GM10248 (cell line): ENCODE measurements at regions not wholly inside any gene's neighbourhood (a gene's known extent, or its start where the extent isn't known, plus 50 kb on each side); places are given as distances from the start of the nearest gene placed in this dataset.
"Not testable (repeated sequence)": the region's sequence is repeated elsewhere in the genome, so short reads cannot be mapped to it uniquely, and the experiment has no call there.

ENCODE experiments used
- CTCF ChIA-PET: fragments of 300-600 bp; sonication (Branson Sonifier 250); formaldehyde crosslinking; extraction: SDS; loops from one replicate; lab custom pipeline; 2021; ENCODE audit warnings: antibody characterized with exemption; lab: Yijun Ruan, JAX
- POLR2A ChIA-PET: fragments of 350-650 bp; sonication (Branson Sonifier 250); formaldehyde crosslinking; extraction: SDS; loops from one replicate; lab custom pipeline; 2020; ENCODE audit warnings: antibody characterized with exemption; lab: Yijun Ruan, JAX
- DNase-seq: peaks from one replicate; pipeline ENCODE4 v3.0.0; 2012; ENCODE audit errors: extremely low spot score
- CTCF ChIP-seq: IDR thresholded peaks from 2 replicates; pipeline ENCODE4 v1.5.1; 2012; ENCODE audit warnings: mild to moderate bottlenecking, low read depth; ENCODE audit errors: extremely low read depth, missing control alignments, control extremely low read depth

DNA sequence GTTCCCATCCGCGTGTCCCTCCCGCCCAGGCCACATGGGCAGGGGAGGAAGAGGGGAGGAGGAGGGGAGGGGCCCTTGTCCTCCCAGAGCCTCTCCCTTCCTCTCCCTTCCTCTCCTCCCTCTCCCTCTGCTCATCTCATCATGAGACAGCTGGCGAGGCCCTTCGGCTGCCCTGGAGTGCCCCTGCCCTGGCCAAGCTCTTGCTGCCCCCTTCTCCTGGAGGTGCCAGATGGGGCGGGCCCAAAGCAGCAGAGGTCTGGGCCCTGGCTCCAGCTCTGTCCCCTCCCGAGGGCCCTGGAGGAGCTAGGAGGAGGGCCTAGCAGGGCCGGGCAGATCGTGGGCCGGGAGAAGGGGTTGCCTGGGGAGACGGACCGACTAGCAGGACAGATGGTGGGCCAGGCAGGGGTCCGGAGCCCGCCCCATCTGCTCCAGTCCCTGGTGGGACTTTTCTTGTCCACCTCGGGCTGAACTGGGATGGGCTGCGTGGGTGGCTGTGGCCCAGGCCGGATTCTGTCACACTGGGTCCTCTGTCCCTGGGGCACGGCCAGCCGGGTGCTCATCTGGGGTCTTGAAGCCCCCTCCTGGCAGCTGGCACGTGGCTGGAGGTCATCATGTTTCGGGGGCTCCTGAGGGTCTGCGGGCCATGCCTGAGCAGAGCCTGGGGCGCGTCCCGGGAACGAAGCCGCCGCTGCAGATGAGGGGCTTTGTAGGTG, 183.4 kb downstream of the GOLGA6L6 start:
- no peak for TF ChIP-seq CTCF
- CTCF ChIA-PET, result interaction anchor here (0.6 to 7.0 kb wide), 11 partner anchors 7 to 1928 kb away, joined by 3 to 230 read pairs (median 8); no protein-coding TSS in a partner anchor
- POLR2A ChIA-PET, result no interaction called here
- peak; percentile 26 for DNase-seq

GRCh38 chr15:20357481-20358065, 184.0 kb downstream of the GOLGA6L6 start:
- CTCF ChIA-PET, result interaction anchor here (0.6 to 7.0 kb wide), 18 partner anchors 8 to 1928 kb away, joined by 3 to 230 read pairs (median 3); no protein-coding TSS in a partner anchor

DNA sequence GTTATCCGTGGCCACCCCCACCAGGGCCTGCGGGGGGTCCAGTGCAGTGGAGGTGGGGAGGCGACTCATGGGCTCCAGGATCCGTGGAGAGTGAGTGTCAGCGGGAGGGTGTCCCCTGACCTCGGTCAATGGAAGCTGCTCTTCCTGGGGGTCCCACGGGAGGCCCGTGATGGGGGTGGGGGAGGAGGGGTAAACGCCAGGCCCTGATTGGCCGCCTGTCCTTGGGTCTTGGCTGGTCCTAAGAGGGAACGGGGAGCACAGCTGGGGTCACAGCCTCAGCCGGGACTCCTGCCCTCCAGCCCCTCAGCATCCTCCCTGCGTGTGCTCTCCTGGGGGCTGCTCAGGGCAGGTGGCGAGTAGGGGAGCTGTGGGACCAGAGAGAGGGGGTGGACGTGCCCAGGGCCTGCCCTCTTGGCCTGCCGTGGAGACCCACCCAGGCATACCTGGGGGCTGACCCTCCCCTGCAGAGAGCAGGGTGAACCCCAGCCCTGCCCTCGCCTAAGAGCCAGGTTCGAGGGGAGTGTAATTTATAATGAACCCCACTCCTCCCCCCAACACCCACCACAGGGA, 184.6 kb downstream of the GOLGA6L6 start:
- TF ChIP-seq CTCF, result peak; percentile 9
- ChIA-PET POLR2A (no interaction called here), CTCF (interaction anchor here (0.7 to 7.0 kb wide), 19 partner anchors 8 to 1929 kb away, joined by 3 to 230 read pairs (median 3); no protein-coding TSS in a partner anchor)
- DNase-seq, result peak; percentile 44

More at GRCh38 chr15:20357481-20358065, 184.0 kb downstream of the GOLGA6L6 start:
- TF ChIP-seq CTCF, result no peak
- POLR2A ChIA-PET, result no interaction called here
- DNase-seq, result peak; percentile 25

- CTCF ChIA-PET, result interaction anchor here (0.6 to 7.0 kb wide), 23 partner anchors 9 to 1924 kb away, joined by 3 to 230 read pairs (median 3); no protein-coding TSS in a partner anchor
- peak; percentile 100 for TF ChIP-seq CTCF
- DNase-seq, result peak; percentile 87
- POLR2A ChIA-PET, result no interaction called here
These were observed 185.1 kb downstream of the GOLGA6L6 start for GRCh38 chr15:20356444-20356910.

DNA sequence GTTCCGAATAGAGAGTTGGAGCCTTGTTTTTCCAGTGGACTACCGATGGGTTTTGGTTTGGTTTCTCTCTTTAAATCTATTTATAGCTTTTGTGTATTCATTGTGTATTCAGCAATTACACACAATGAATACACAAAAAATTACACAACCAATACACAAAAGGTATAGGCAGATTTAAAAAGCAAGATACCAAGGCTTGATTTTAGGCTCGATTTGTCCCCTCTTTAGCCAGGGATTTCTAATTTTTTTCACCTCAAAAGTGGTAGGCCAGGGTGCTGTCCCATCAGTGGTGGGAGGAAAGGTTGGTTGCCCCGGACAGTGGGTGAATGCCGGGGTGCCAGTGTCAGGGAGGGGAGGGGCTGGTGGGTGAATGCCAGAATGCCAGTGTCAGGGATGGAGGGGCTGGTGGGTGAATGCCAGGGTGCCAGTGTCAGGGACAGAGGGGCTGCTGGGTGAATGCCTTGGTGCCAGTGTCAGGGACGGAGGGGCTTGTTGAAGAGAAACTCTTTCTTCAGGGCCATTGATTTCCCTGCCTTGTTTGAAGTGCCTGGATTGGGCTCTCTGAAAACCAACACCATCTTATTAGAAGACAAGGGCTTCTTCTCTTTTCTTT, 186.2 kb downstream of the GOLGA6L6 start:
- TF ChIP-seq CTCF, result peak; percentile 2
- peak; percentile 36 for DNase-seq
- POLR2A ChIA-PET, result no interaction called here
- CTCF ChIA-PET, result interaction anchor here (0.7 to 7.0 kb wide), 22 partner anchors 9 to 1908 kb away, joined by 3 to 230 read pairs (median 4); no protein-coding TSS in a partner anchor

GRCh38 chr15:20354884-20355223, 186.7 kb downstream of the GOLGA6L6 start:
- POLR2A ChIA-PET, DNase-seq: not testable (repeated sequence)
- CTCF ChIA-PET, result interaction anchor here (0.7 to 7.0 kb wide), 10 partner anchors 8 to 1895 kb away, joined by 3 to 230 read pairs (median 8); no protein-coding TSS in a partner anchor
